MG63 (cell line): ENCODE measurements at regions not wholly inside any gene's neighbourhood (a gene's known extent, or its start where the extent isn't known, plus 50 kb on each side); places are given as distances from the start of the nearest gene placed in this dataset.

Source experiments
- DNase-seq: peaks from one replicate; pipeline ENCODE4 v3.0.0-alpha.2; 2020
- H3K27me3 ChIP-seq: fragments of 250-450 bp; sonication (Bioruptor Pico); 2 replicates; pipeline ENCODE4 v1.5.1; 2020; ENCODE audit warnings: mild to moderate bottlenecking, moderate library complexity
- H3K36me3 ChIP-seq: fragments of 250-450 bp; sonication (Bioruptor Pico); 2 replicates; pipeline ENCODE4 v1.5.1; 2020; ENCODE audit warnings: mild to moderate bottlenecking, moderate library complexity
- H3K4me3 ChIP-seq: fragments of 250-450 bp; sonication (Bioruptor Pico); 2 replicates; pipeline ENCODE4 v1.5.1; 2020; ENCODE audit warnings: mild to moderate bottlenecking, moderate library complexity
- H3K9me3 ChIP-seq: fragments of 250-450 bp; sonication (Bioruptor Pico); 2 replicates; pipeline ENCODE4 v1.5.1; 2020; ENCODE audit warnings: mild to moderate bottlenecking, moderate library complexity

DNA sequence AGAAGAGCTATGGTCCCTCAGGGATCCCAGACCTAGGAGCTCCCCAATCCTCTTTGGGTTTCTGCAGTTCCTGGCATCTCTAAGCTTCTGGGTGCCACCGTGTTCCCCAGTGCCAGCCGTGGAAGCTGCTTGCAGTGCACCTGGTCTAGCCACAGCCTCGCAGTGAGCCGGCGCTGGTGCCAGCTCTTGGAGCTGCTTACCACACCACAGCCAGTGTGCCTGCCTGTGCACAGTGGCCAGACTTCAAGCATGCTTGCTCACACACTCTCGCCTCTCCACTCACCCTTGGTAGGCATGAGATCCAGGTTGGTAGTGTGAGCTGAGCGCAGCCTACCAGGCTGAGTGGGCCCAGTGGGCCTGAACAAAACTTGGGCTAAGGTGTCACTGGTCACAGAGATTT is 971.9 kb downstream of the DCDC2C start:
- no peaks in the 10 kb centered on the region for H3K27me3 ChIP-seq

DNA sequence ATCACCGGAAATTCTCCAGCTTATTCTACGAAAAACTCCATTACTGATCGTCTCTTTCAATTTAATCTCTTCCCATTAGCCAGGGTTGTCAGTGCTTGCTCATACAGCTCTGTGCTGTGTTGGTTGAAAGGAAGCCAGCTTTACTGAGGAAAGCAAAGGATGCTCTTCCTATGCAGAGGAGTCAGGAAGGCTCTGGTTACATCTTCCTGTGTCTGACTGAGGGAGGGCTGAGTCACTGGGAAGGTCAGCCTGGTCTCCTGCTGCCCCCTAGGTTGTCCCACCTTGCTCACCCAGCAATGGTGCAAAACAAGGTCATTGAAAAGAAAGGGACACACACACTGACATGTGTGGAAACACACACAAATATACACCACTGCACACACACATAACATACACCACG is 975.6 kb downstream of the DCDC2C start:
- no peak overlapping the region for H3K4me3 ChIP-seq
- no peaks in the 10 kb centered on the region for H3K9me3 ChIP-seq
- no peak for DNase-seq
- no peaks in the 10 kb centered on the region for H3K27me3 ChIP-seq
- H3K36me3 ChIP-seq = no peaks in the 10 kb centered on the region

More for the DNA sequence above, 971.9 kb downstream of the DCDC2C start:
- H3K36me3 ChIP-seq = no peaks in the 10 kb centered on the region
- no peaks in the 10 kb centered on the region for H3K9me3 ChIP-seq
- DNase-seq = no peak
- H3K4me3 ChIP-seq = no peak overlapping the region

DNA sequence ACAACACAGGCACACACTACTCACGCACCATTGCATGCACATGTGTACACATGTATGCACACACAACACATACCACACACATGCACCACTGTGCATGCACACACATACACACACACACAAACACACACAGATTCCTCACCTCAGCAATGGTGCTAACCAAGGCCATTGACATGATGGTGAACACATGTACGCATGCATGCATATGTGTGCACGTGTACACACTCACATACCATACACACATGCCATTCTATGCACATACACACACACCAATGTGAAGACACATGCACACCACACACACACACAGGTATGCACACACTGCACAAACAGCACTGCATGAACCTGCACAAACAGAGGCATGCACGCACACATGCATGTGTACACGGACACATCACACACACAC is 976.0 kb downstream of the DCDC2C start:
- H3K4me3 ChIP-seq = no peak overlapping the region
- H3K9me3 ChIP-seq = no peaks in the 10 kb centered on the region
- no peak for DNase-seq
- H3K36me3 ChIP-seq = no peaks in the 10 kb centered on the region
- H3K27me3 ChIP-seq = no peaks in the 10 kb centered on the region

DNA sequence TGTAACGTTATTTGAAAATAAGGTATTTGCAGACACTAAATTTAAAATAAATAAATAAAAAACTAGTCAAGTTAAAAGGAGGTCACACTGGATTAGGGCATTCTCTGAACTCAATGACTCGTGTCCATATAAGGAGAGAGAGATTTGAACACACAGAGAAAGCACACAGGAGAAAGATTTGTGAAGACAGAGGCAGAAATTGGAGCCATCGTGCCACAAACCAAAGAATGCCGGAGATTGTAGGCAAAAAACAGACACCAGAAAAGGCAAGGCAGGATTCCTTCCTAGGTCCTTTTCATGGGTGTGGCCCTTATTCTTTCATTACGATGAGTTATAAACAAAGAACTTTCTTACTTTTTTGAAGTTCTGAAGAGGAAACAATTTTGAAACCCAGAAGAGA is 981.5 kb downstream of the DCDC2C start:
- no peaks in the 10 kb centered on the region for H3K36me3 ChIP-seq
- H3K9me3 ChIP-seq = no peaks in the 10 kb centered on the region
- no peaks in the 10 kb centered on the region for H3K27me3 ChIP-seq
- no peak overlapping the region for H3K4me3 ChIP-seq
- no peak for DNase-seq

DNA sequence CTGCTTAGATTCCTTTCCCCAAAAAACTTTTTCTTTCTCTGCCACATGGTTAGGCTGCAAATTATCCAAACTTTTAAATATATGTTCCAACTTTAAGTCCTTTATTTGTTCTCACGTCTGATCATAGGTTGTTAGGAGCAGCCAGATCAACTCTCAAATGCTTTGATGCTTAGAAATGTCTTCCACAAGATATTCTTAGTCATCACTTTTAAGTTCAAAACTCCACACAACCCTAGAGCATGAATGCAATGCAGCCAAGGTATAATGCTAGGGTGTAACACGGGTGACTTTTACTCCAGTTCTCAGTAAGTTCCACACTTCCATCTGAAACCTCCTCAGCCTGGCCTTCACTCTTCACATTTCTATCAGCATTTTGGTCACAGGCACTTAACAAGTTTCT is 987.5 kb downstream of the DCDC2C start:
- Histone ChIP-seq H3K4me3 (no peak overlapping the region), H3K36me3 (no peaks in the 10 kb centered on the region), H3K9me3 (no peaks in the 10 kb centered on the region), H3K27me3 (no peaks in the 10 kb centered on the region)
- DNase-seq = no peak

DNA sequence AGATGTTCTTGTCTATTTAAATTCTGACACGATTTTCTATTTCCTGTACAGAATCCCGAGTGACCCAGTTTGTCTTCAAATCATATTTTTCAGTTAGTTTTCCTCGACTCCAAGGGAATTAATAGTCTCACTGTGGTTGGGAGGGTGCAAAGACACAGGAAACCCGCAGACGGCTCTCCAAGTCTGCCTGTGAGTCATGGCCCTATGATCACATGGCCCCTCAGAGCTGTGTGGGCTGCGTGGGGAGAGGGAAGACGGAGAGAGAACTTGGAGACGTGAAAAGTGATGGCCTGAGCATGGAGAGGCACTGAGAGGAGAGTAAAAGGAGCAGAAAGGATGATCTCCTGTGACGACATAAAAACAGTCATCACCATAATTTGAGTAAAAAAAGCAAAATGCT is 989.9 kb downstream of the DCDC2C start:
- Histone ChIP-seq H3K27me3 (no peaks in the 10 kb centered on the region), H3K36me3 (no peaks in the 10 kb centered on the region)
- peak; percentile 32 for DNase-seq

DNA sequence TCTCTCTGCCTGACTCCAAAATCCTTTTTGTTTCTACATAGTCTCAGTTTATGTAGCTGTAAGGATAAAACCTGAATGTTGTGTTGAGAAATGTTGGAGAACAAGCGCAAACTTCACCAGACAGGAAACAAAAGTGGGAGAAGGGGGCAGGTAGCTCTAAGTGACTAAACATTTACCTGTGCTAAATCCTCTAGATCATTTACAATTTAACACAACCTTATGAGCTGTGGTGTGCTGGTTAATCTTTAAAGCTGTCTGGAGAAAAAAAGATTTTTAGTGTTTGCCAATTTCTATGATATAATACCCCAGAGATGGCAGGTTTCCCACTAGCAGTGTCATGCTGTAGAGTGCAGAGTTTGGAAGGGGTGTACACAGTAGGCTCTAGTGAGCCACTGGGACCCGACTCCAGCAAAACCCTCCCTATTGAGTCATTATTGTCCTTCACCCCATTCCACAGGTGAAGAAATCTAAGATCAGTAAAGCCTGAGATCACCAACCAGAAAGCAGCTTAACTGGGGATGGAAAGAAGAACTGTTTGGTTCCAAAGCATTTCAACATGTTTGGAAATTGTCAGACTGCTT is 992.0 kb downstream of the DCDC2C start:
- Histone ChIP-seq H3K4me3 (no peak overlapping the region), H3K27me3 (no peaks in the 10 kb centered on the region), H3K9me3 (no peaks in the 10 kb centered on the region), H3K36me3 (no peaks in the 10 kb centered on the region)
- no peak for DNase-seq

More for the DNA sequence above, 989.9 kb downstream of the DCDC2C start:
- Histone ChIP-seq H3K4me3 (no peak overlapping the region), H3K9me3 (no peaks in the 10 kb centered on the region)

DNA sequence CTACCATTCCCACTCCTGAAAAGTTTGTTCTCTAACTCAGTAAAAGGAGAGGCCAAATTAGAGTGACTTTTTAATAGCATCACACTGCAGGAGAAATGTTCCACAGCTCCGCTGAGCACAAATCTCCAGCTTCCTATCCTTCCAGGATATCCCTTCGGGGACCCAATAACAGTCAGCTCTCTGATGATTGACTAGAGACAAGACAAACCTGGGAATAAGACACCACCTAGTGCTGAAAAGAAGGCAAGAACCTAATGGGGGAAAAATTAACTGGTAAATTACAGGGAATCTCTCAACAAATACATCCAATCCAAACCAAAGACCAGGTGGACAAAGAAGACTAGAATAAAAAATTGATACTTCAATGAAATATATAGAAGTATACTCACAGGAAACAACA is 977.1 kb upstream of the SOX11 start:
- Histone ChIP-seq H3K9me3 (no peaks in the 10 kb centered on the region), H3K4me3 (no peak overlapping the region), H3K27me3 (no peaks in the 10 kb centered on the region), H3K36me3 (no peaks in the 10 kb centered on the region)
- no peak for DNase-seq

DNA sequence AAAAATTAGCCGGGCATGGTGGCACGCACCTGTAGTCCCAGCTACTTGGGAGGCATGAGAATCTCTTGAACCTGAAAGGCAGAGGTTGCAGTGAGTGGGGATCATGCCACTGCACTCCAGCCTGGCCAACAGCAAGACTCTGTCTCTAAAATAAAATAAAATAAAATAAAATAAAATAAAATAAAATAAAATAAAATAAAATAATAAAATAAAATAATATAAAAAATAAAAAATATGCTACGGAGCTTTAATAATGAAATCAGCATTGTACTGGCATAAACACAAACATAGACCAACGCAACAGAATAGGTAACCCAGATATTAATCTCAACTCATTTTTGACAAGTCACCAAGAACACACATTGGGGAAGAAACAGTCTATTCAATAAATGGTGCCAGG is 973.4 kb upstream of the SOX11 start:
- no peak for DNase-seq
- Histone ChIP-seq H3K36me3 (no peaks in the 10 kb centered on the region), H3K4me3 (no peak overlapping the region), H3K9me3 (no peaks in the 10 kb centered on the region), H3K27me3 (no peaks in the 10 kb centered on the region)

DNA sequence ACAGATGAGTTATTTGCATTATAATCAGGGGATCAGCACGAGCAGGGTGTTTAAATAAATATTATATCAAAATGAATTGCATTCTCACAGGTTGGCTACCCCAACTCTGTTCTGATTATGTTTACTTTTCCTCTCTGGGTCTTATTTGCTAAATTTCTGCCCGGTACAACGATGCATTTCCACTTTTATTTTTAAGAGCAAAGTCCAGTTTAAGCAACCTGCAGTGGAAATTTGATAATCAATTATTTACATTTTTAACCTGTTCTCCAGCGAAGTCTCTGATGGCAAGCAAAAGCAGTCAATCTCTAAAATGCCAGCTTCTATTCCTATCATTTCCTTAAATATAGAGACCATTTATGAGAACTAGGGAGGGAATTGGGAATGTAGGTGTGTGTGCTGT is 966.6 kb upstream of the SOX11 start:
- no peaks in the 10 kb centered on the region for H3K27me3 ChIP-seq
- H3K4me3 ChIP-seq = no peak overlapping the region
- H3K36me3 ChIP-seq = no peaks in the 10 kb centered on the region
- H3K9me3 ChIP-seq = no peaks in the 10 kb centered on the region
- DNase-seq = no peak

DNA sequence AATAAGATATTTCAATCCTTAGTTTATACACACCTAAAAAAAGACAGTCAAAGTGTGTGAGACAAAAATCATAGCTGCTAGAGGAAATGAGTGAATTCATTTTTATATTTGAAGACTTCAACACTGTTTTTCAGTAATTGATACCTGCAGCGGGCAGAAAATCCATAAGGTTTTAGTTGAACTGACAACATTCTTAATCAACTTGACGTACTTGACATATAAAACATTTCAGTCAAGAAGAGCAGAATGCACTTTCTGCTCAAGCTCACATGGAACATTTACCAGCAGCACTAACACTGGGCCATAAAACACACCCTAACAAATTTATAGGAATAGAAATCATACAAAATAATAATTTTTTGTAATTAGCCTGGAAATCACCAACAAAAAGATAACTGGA is 959.6 kb upstream of the SOX11 start:
- DNase-seq = no peak
- no peaks in the 10 kb centered on the region for H3K27me3 ChIP-seq
- no peaks in the 10 kb centered on the region for H3K36me3 ChIP-seq
- H3K9me3 ChIP-seq = no peaks in the 10 kb centered on the region
- no peak overlapping the region for H3K4me3 ChIP-seq

DNA sequence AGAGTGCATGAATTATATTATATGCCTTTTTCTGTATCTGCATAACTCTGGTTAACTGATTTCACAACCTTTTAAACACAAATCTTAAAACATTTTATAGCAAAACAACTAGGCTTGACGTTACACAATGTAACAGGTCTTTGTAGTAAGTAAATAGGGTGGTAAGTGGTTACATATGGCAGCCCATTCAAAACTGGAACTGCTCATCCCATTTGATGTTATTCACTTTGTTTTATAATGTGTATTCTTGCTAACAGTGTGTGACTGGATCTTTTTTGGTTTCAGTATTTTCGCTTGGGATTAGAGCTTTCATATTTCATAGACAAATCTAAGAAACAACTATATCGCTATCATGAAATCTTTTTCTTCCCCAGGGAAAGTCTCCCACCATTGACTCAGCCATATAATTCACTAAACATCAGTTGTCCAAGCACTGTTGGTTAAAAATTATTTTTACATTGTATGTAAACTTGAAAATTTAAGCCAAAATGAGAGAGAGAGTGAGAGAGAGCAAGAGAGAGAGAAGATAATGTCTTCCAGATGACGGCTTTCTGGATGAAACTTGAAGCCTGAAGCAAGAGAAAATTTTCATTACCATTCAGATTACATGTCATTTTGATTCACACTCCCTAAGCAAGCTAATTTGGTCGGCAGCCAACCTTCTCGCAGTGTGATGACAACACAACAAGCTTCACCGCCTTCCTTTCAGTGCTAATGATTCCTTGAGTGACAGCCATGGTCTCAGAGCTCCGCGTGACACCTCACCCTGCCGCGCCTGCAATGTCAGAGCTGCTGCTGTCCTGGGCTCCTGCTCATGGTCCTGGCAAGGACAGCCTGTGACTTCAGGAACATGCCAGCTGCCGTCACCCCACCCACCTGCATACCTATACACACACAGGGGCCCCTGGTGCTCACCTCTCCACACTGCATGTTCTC is 946.9 kb upstream of the SOX11 start:
- DNase-seq = no peak
- Histone ChIP-seq H3K36me3 (no peaks in the 10 kb centered on the region), H3K9me3 (no peaks in the 10 kb centered on the region), H3K4me3 (no peak overlapping the region), H3K27me3 (no peaks in the 10 kb centered on the region)

DNA sequence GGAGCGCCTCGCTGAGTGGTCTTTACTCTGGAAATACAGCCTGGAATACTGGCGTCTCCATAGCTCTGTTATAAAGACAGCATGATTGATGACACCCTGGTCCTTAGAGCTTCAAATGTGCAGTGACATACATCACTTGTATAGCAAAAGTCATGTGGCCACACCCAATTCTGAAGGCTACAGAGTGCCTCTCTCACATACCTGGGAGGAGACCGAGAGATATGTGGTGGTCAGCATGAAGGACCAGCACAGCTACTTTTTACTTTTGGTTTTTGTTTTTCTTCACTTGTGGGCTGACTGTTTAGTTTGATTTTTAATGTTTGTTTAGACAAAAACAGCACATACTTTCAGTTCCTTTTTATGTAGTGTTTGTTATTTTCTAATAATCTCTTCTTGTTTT is 938.5 kb upstream of the SOX11 start:
- no peak for DNase-seq
- no peak overlapping the region for H3K4me3 ChIP-seq
- H3K27me3 ChIP-seq = no peaks in the 10 kb centered on the region
- H3K36me3 ChIP-seq = no peaks in the 10 kb centered on the region
- no peaks in the 10 kb centered on the region for H3K9me3 ChIP-seq

DNA sequence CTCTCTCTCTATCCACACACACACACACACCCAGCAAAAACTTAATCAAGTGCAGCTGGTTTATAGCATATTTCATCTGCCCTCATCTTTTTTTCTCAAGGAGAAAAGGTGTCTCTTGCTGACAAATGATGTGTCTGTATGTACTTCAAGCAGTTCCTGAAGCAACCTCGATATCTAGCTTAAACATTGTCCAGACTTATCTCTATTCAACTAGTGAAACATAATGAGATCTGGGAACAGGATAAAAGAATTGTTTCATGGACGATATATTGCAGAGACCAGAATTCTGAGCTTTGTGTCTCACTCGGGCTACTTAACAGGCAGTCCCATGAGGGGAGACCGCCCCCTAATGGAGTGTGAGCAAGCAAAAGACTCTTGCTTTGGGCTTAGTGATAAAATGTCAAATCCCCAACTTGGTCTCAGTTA is 929.2 kb upstream of the SOX11 start:
- no peaks in the 10 kb centered on the region for H3K36me3 ChIP-seq
- H3K9me3 ChIP-seq = no peaks in the 10 kb centered on the region
- no peak overlapping the region for H3K4me3 ChIP-seq
- H3K27me3 ChIP-seq = no peaks in the 10 kb centered on the region
- DNase-seq = peak; percentile 7

DNA sequence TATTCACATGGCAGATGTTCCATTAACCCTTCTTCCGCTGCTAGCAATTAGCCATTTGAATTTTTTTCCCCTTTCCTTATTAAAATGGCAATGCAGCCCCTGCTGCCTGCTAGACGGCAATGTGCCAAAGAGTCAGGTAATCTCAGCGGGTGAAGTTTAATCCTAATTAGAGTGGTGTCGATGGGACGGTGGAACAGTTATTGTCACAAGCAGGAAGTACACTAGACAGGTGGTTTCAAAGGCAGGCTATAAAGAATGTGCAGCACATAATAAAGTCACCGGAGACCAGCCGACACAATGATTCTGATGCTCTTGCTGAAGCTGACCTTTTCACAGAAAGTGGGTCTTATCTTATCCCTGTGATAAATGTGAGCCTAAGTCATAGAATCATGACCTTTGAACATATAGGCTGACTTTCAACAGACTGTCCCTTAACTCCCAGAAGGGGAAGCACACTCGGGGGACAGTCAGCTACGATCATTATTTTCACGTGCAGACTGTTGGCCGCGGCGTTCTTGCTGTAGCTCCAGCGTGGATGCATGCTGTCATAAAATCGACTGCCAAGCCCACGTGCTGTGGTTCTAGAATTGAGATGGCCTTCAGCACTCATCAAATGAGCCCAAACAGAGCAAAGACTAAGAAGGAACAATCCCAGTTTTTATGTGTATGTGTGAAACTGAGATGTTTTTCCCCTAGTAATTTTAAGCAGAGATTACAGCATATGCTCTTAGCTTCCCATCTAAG is 926.2 kb upstream of the SOX11 start:
- Histone ChIP-seq H3K36me3 (no peaks in the 10 kb centered on the region), H3K9me3 (no peaks in the 10 kb centered on the region), H3K4me3 (no peak overlapping the region), H3K27me3 (no peaks in the 10 kb centered on the region)
- no peak for DNase-seq

DNA sequence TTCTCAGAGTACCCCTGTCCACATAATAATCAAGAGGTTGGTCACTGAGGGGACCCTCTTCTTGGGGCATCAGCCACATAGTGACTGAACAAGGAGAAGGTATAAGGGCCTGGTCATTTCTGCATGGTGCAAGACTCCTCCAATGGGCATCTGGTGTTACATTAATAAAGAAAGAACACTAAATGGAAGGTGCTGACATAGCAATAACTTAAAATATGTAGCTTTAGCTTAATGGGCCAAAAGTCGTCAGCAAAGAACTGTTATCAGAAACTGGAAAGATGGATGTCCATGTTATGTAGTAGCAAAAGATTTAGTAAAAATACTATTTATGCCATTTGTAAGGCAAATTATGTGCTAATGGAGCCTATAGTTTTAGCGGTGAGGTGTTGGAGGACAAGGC is 916.5 kb upstream of the SOX11 start:
- DNase-seq = no peak
- H3K4me3 ChIP-seq = no peak overlapping the region

DNA sequence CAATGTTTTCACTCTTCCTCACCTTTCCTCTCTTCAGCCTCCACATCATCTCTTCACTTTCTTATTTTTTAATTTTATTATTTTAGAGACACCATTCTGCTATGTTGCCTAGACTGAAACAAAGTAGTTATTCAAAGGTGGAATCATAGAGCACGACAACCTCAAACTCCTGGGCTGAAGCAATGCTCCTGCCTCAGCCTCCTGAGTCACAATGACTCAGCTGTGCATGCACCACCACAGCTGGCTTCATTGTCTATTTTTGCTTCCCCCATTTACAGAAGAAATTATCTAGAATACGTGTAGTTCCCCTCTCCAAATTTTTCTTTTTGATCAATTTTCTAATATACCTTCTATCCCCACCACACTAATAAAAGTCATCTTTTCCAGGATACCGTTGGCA is 911.5 kb upstream of the SOX11 start:
- H3K9me3 ChIP-seq = no peaks in the 10 kb centered on the region
- DNase-seq = no peak

More for the DNA sequence above, 916.5 kb upstream of the SOX11 start:
- Histone ChIP-seq H3K9me3 (no peaks in the 10 kb centered on the region), H3K27me3 (no peaks in the 10 kb centered on the region), H3K36me3 (no peaks in the 10 kb centered on the region)

More for the DNA sequence above, 911.5 kb upstream of the SOX11 start:
- Histone ChIP-seq H3K4me3 (no peak overlapping the region), H3K27me3 (no peaks in the 10 kb centered on the region), H3K36me3 (no peaks in the 10 kb centered on the region)
